ENCODE measurements at regions not wholly inside any gene's neighbourhood (a gene's known extent, or its start where the extent isn't known, plus 50 kb on each side); places are given as distances from the start of the nearest gene placed in this dataset.
"Not testable (repeated sequence)": the region's sequence is repeated elsewhere in the genome, so short reads cannot be mapped to it uniquely, and the experiment has no call there.

- no peak for DNase-seq (ENCODE audit: low read depth in 2 of 3, low spot score in 2 of 3)
These were observed 148.1 kb upstream of the ZNF608 start for GRCh38 chr5:124894541-124894940.

GRCh38 chr5:124895236-124895635 lies 148.8 kb upstream of the ZNF608 start:
- DNase-seq (ENCODE audit: low read depth in 2 of 3, low spot score in 2 of 3): no peak

- no peak for DNase-seq (ENCODE audit: low read depth in 2 of 3, low spot score in 2 of 3)
These were observed 154.6 kb upstream of the ZNF608 start for GRCh38 chr5:124901081-124901480.

- peak in 1 of 3 experiments; percentile 15 for DNase-seq (ENCODE audit: low read depth in 2 of 3, low spot score in 2 of 3)
These were observed 155.8 kb upstream of the ZNF608 start for GRCh38 chr5:124902097-124902821.

- DNase-seq (ENCODE audit: low read depth in 2 of 3, low spot score in 2 of 3): no peak
These were observed 159.1 kb upstream of the ZNF608 start for GRCh38 chr5:124905256-124906130.

GRCh38 chr5:124906339-124907097 lies 160.1 kb upstream of the ZNF608 start:
- DNase-seq (ENCODE audit: low read depth in 2 of 3, low spot score in 2 of 3): no peak

- no peak for DNase-seq (ENCODE audit: low read depth in 2 of 3, low spot score in 2 of 3)
These were observed 160.7 kb upstream of the ZNF608 start for GRCh38 chr5:124907098-124907644.

- no peak for DNase-seq (ENCODE audit: low read depth in 2 of 3, low spot score in 2 of 3)
These were observed 162.4 kb upstream of the ZNF608 start for GRCh38 chr5:124908581-124909451.

- no peak for DNase-seq (ENCODE audit: low read depth in 2 of 3, low spot score in 2 of 3)
These were observed 163.3 kb upstream of the ZNF608 start for GRCh38 chr5:124909734-124910133.

GRCh38 chr5:124910354-124911016 lies 164.0 kb upstream of the ZNF608 start:
- DNase-seq (ENCODE audit: low read depth in 2 of 3, low spot score in 2 of 3): no peak

- no peak for DNase-seq (ENCODE audit: low read depth in 2 of 3, low spot score in 2 of 3)
These were observed 166.3 kb upstream of the ZNF608 start for GRCh38 chr5:124912638-124913328.

- DNase-seq (ENCODE audit: low read depth in 2 of 3, low spot score in 2 of 3): no peak
These were observed 166.9 kb upstream of the ZNF608 start for GRCh38 chr5:124913329-124913653.

- not testable (repeated sequence) for DNase-seq (ENCODE audit: low read depth in 2 of 3, low spot score in 2 of 3)
These were observed 169.9 kb upstream of the ZNF608 start for GRCh38 chr5:124916313-124916712.

GRCh38 chr5:124918618-124919017 lies 172.2 kb upstream of the ZNF608 start:
- DNase-seq (ENCODE audit: low read depth in 2 of 3, low spot score in 2 of 3): no peak

- DNase-seq (ENCODE audit: low read depth in 2 of 3, low spot score in 2 of 3): no peak
These were observed 172.6 kb upstream of the ZNF608 start for GRCh38 chr5:124919076-124919475.

GRCh38 chr5:124919747-124920525 lies 173.5 kb upstream of the ZNF608 start:
- DNase-seq (ENCODE audit: low read depth in 2 of 3, low spot score in 2 of 3): no peak

GRCh38 chr5:124920909-124921666 lies 174.6 kb upstream of the ZNF608 start:
- DNase-seq (ENCODE audit: low read depth in 2 of 3, low spot score in 2 of 3): no peak

- no peak for DNase-seq (ENCODE audit: low read depth in 2 of 3, low spot score in 2 of 3)
These were observed 175.3 kb upstream of the ZNF608 start for GRCh38 chr5:124921694-124922093.
